IPS-18c (cell line): ENCODE measurements at regions not wholly inside any gene's neighbourhood (a gene's known extent, or its start where the extent isn't known, plus 50 kb on each side); places are given as distances from the start of the nearest gene placed in this dataset.
"Not testable (repeated sequence)": the region's sequence is repeated elsewhere in the genome, so short reads cannot be mapped to it uniquely, and the experiment has no call there.

Source experiments
- H3K4me3 ChIP-seq: 2 replicates; pipeline ENCODE4 v1.7.0; 2013; ENCODE audit warnings: low read depth, mild to moderate bottlenecking, low read length, moderate library complexity; ENCODE audit not compliant: insufficient read depth
- H3K9me3 ChIP-seq: one replicate; pipeline ENCODE4 v1.6.1; 2013; ENCODE audit warnings: mild to moderate bottlenecking, low read length, moderate library complexity; ENCODE audit not compliant: control insufficient read depth, insufficient read depth

DNA sequence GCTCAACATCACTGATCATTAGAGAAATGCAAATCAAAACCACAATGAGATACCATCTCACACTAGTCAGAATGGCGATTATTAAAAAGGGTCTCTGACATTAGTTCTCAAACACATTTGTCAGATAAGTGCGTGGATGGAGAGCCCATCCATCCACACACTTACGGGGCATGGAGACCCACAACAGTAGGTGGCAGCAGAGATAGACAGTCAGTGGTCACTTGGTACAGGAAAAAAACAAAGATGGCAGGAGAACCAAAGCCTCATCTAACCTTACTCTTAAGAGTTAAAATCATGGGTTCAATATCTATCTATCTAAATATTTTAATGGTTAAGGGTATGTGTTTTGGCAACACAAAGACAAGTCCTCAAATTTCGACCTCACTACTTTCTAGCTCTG lies 1378.7 kb upstream of the C9orf72 start:
- H3K9me3 ChIP-seq, result no peaks in the 10 kb centered on the region
- no peak overlapping the region for H3K4me3 ChIP-seq

DNA sequence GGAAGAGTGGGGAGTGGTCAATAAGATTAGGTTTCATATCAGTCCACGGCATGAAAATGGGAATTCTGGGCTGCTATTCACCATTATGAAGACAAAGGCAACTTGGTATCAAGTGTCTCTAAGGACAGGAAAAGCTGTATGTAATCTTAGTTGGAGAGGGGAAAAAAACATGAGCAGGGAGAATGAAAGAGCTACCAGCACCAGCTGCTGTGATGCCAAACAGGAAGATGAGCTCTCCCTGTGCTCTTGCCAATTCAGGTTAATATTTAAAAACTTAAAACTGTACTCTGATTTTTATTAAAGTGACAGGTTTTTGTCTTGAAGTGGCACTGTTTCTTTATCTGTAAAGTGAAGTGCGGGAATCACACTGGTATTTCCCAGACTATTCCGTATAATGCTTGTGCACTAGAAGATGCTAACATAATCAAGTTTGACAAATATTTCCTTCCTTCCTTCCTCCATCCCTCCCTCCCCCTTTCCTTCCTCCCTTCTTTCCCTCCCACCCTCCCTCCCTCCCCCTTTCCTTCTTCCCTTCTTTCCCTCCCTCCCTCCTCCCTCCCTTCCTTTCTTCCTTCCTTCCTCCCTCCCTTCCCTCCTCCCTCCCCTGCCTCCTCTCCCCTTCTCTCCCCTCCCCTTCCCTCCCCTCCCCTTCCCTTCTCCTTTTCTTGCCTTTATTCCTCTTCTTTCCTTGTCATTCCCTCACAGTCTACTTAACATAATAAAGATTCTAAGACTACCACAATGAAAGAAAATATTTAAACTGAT lies 1383.0 kb upstream of the C9orf72 start:
- Histone ChIP-seq H3K4me3 (no peak overlapping the region), H3K9me3 (no peaks in the 10 kb centered on the region)

DNA sequence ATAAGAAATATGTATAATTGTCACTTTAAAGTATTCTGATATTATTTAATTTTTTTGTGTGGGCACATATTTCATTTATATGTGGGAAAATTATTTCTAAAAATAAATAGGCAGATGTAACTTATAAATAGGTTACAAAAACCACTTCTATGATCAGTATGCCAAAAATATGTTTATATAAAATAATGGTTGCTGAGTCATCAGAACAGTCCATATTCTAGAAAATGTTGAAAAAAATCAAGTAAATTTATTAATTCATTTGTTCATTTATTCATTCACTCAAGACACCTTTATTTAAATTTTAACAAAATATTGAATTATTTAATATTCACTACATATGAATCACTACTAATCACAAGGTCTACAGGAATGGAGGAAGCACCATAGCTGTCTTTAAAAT lies 1387.3 kb upstream of the C9orf72 start:
- Histone ChIP-seq H3K9me3 (no peaks in the 10 kb centered on the region), H3K4me3 (no peak overlapping the region)

DNA sequence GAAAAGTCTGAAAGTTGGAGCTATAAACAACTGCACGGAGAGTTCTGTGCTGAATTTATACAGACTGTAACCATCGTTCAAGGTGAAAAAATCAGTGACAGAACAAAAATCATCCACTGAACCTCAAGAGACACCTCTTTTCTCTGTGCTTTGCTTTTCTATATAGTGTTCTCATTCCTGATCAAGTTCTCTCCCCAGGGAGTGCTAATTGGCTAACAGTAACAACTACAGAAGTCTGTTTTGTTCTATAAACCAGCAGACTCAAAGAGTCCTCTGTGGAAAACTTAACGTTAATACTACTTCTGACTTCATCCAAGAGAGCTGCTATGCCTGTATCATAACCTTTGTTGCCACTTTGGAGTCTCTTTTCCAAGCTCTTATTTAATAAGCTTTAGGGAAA lies 1388.3 kb upstream of the C9orf72 start:
- Histone ChIP-seq H3K9me3 (no peaks in the 10 kb centered on the region), H3K4me3 (no peak overlapping the region)

DNA sequence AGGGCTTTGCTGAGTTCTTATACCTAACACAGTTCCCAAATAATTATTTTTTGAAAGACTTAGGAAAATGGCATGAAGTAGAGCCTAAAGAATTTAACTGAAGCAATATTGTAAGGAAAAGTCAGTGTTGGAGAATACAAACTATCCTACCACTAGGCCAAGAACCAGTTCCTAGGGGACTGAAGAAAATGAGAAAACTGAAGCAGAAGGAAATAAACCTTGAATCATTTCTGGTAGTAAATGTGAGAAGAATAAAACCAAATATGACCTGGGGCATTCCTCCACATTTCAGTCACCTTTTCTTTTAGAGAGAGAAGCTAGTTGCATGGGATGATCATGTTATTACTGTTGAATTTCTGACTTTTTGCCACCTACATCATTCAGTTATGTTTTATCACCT lies 1393.9 kb upstream of the C9orf72 start:
- H3K9me3 ChIP-seq, result no peaks in the 10 kb centered on the region
- H3K4me3 ChIP-seq, result no peak overlapping the region

DNA sequence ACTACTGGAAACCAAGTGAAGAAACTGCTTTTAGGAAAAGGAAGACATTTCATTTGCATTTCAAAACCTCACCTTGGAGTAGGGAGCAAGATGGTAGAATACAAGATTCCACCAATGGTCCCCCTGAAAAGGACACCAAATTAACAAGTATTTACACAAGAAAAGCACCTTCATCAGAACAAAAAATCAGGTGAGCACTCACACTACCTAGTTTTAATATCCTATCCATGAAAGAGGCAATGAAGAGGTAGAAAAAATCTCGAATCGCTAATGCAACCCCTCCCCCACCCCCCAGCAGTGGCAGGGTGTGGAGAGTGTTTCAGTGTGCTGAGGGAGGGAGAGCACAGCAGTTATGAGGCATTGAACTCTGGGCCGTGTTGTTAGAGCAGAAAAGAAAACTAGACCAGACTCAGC lies 1397.0 kb upstream of the C9orf72 start:
- H3K4me3 ChIP-seq, result no peak overlapping the region
- H3K9me3 ChIP-seq, result no peaks in the 10 kb centered on the region

DNA sequence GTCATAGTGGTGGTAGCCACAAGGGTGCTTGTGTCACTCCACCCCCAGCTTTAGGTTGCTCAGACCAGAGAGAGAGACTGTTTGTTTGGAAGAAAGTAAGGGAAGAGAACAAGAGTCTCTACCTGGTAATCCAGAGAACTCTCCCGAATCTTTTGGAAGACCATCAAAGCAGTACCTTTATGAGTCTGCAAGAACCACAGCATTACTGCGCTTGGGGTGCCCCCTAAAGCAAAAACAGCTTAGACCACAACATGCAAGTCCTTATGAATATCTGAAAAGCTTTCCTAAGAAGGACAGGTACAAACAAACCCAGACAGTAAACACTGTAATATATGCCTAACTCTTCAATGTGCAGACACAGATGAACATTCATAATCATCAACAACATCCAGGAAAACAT lies 1398.6 kb upstream of the C9orf72 start:
- no peak overlapping the region for H3K4me3 ChIP-seq
- H3K9me3 ChIP-seq, result no peaks in the 10 kb centered on the region

DNA sequence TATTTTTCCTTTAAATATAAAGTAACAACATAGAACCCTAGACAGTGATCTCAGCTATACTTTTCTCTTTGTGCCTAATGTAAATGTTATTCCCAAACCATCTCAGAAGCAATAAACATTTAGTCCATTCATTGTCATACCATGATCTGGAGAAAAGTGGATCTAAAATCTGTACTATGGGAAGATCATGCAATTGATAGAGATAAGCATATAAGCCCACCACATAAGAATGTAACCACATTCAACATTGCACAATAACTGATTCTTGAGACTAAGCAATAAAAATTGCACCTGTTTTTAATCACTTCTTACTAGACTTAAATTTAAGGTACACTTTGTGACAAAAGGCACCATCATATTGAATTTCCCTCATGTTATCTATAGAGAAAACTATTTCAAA lies 1403.0 kb upstream of the C9orf72 start:
- H3K4me3 ChIP-seq, result no peak overlapping the region
- H3K9me3 ChIP-seq, result no peaks in the 10 kb centered on the region

DNA sequence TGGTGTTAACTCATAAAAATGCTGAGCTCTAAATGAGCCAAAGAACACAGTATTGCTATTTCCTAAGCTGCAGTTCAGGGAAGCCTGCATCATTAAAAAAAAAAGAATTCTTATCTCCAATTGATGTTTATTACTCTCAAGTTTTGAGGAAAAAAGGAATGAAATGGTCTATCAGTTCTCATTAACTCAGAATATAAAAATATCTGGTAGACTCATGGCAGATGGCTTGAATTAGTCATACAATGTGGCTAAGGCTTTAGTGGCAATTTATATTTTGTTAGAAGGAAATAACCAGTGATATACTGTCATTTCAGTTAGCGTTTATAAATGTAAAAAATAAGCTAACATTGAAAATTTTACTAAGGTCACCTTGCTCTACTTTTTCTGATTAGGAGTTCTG lies 1403.4 kb upstream of the C9orf72 start:
- H3K9me3 ChIP-seq, result no peaks in the 10 kb centered on the region
- no peak overlapping the region for H3K4me3 ChIP-seq

DNA sequence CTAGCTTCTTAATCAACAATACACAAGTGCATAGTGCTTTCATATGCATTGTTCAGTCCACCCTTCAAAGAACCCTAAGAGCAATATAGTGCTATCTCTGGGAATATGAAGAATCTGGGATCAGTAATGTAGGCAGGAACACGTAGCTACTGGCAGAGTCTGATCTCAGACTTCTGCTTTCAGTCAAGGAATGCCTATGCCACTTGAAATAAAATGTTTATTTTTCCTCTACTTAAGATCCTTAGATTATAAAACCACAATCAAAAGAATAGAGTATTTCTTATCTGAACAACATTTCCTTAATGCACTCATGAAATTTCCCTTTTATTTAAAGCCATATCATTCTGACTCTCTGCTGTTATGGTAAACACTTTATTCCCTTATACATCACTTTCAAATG lies 1407.8 kb upstream of the C9orf72 start:
- Histone ChIP-seq H3K4me3 (no peak overlapping the region), H3K9me3 (no peaks in the 10 kb centered on the region)

DNA sequence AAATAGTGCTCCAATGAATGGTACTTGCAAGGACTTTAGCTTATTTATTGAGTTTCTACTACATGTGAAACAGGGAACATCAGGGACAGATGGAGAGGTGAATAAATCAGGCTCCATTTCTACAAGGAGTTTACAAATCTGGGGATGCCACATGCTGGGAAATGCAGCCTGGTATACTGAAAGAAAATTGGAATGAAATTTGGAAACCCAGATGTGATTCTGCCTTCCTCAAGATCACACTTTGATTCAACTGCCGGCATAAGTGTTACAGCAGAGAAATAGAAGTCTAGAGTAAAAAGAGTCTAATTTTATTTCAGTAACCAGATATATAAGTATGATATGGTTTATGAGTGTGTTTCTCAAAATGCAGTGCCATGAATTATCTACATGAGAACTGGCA lies 1408.4 kb upstream of the C9orf72 start:
- H3K9me3 ChIP-seq, result no peaks in the 10 kb centered on the region
- H3K4me3 ChIP-seq, result no peak overlapping the region

DNA sequence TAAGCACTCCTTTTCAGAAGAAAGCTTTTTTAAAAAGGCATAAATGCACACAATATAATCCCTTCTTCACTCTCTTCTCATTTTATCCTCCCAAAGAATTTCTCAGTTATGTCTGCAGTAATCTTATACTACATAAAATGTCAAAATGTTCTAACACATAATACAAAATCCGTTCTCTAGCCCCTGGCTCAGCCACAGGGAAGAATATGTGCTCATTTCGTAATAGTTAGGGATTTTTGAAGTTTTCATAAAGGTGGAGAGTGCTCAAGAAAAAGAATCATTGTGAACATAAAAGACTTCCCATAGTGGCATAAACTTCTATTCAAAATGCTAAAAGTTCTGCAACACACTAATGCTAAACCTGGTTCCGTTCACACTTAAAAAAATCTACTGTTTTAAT lies 1410.7 kb upstream of the C9orf72 start:
- H3K9me3 ChIP-seq, result no peaks in the 10 kb centered on the region

DNA sequence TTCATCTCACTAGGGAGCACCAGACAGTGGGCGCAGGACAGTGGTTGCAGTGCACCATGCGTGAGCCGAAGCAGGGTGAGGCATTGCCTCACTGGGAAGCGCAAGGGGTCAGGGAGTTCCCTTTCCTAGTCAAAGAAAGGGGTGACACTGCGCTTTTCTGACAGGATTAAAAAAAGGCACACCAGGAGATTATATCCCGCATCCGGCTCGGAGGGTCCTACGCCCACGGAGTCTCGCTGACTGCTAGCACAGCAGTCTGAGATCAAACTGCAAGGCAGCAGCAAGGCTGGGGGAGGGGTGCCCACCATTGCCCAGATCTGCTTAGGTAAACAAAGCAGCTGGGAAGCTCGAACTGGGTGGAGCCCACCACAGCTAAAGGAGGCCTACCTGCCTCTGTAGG lies 1416.7 kb upstream of the C9orf72 start:
- not testable (repeated sequence) for H3K4me3 ChIP-seq, H3K9me3 ChIP-seq

More for the DNA sequence above, 1410.7 kb upstream of the C9orf72 start:
- H3K4me3 ChIP-seq, result no peak overlapping the region

DNA sequence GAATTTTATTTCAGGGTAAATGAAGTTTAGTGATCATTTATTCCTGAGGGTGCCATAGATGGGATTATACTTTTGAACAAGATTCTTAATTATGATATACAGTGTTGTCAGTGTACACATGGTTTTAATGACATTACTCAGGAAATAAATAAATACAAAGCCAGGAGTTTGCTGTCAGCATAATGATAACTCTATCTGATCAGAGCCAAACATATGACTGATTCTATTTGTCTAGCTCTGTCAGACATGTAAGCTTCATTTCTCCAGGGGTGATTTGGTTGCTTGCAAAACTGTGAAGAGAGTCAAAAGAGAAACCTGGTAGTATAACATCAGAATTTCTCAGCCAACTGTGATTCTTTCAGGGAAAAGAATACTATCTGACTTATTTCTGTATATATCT lies 1425.8 kb upstream of the C9orf72 start:
- Histone ChIP-seq H3K4me3 (no peak overlapping the region), H3K9me3 (no peaks in the 10 kb centered on the region)

DNA sequence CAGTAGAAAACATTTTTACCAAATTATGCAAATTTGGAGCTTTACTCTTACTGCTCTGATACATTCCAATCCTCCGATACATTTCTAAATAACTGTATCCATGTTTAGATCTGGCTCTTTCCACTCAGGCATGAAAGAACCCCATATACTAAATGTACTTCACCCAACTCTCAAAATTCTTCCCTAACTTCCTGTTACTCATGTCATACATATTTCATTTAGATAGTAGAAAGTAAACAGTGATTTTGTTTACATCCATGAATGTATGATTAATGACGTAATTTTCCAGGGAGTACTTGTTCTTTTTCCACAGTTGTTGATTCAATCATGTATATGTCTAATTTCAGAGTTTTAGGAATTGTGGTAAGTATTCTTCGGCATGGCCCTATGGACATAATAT lies 1426.5 kb upstream of the C9orf72 start:
- H3K9me3 ChIP-seq, result no peaks in the 10 kb centered on the region

DNA sequence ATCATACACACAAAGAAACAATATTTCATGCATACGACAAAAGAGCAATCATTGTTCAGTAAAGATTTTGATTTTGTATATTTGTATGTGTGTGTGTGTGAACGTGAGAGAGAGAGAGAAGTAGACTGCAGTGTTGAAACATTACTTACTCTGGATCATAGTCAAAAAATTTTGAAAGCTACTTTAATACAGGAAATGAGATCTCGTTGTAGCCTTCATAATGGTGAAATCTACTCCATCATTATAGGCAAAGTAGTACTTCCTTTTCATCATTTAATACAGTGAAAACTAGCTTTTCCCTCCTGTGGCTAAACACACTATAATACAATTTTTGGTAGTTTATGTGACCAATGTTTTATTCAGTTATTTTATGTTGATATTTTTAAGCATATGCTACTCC lies 1427.7 kb upstream of the C9orf72 start:
- Histone ChIP-seq H3K4me3 (no peak overlapping the region), H3K9me3 (no peaks in the 10 kb centered on the region)

More for the DNA sequence above, 1426.5 kb upstream of the C9orf72 start:
- no peak overlapping the region for H3K4me3 ChIP-seq

DNA sequence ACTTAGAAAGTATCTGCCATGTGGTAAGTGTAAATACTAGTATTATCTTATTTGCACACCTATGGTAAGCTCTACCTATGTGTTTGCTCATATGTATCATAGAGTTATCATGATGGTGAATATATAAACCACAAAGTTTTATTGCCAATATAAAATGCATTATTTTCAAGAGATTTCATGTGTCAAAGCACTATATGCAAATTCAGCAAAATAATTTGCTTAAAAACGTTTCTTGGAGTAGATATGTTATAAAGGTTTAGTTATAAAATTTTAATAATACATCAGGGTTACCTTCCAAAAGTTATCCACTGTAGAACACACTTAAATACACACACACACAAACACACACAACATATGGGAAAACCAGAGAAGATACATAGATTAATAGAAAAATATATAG lies 1431.7 kb upstream of the C9orf72 start:
- no peak overlapping the region for H3K4me3 ChIP-seq
- H3K9me3 ChIP-seq, result no peaks in the 10 kb centered on the region

DNA sequence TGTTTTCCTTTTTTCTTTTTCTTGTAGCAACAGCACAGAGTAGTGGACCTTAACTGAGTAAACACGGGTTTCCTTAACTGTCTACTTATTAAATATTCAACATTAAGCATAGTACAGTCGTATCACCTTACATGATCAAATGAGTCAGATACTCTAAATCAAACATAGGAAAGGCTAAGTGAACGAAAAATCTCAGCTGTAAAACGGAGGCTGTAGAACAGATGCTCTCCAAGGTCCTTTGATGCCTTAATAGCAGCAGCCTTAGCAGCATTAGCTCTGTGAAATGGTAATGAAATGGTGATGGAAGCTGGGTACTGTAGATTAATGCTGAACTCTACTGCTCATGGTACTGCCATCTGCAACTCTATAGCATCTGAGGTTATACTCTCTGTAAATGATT lies 1433.3 kb upstream of the C9orf72 start:
- Histone ChIP-seq H3K9me3 (no peaks in the 10 kb centered on the region), H3K4me3 (no peak overlapping the region)

DNA sequence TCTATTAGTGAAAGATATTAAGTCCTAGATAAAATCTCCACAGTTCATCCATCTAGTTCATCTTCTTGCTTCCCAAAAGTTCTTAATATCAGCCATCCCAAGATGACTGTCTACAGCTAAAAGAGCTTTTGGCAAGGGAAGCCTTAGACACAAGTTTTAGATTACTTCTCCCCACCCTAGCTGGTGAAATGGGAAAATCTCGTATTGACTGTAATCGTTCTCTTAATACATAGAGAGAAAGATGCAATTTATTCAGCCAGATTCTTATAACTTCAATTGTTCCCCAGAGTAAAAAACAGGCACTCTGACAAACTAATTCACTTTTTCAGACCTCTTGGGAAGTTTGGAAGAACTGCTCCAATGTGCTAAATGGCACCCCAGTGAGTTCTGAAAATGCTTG lies 1439.6 kb upstream of the C9orf72 start:
- no peaks in the 10 kb centered on the region for H3K9me3 ChIP-seq
- no peak overlapping the region for H3K4me3 ChIP-seq
